GM21737 (cell line): ENCODE measurements at regions not wholly inside any gene's neighbourhood (a gene's known extent, or its start where the extent isn't known, plus 50 kb on each side); places are given as distances from the start of the nearest gene placed in this dataset.

ENCODE experiments used
- ATAC-seq: cut with Tn5 transposase; IDR thresholded peaks from one replicate; pipeline ENCODE4 v1.9.1; 2021; ENCODE audit warnings: mild to moderate bottlenecking, moderate library complexity; ENCODE audit not compliant: unreplicated experiment

DNA sequence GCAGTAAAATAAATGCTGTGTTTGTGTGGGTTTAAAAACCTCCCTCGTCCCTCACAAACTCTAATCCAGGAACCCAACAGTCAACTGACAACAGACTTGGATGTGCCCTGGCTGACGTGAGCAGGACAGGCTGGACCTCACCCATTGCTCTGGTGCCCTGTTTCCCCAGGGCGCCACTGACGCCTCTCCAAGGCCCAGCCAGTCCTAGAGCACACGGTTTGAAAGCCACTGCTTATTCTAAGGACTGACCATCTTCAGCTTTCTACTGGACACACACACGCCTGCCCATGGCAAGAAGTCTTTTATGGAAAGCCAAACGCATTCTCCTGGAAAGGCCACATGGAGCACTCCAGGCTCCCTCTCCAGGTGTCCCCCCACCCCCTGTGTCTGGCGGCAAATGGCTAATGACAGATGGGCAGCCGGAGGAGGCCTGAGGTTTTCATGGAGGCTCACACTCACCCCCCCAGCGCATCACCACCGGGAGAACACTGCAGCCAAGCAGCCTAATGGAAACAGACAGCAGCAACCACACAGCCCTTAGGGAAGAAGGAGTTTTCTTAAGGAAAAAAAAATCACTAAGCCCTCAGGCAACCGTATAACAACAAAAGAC, 319.2 kb downstream of the SOX9 start:
- no peak for ATAC-seq

DNA sequence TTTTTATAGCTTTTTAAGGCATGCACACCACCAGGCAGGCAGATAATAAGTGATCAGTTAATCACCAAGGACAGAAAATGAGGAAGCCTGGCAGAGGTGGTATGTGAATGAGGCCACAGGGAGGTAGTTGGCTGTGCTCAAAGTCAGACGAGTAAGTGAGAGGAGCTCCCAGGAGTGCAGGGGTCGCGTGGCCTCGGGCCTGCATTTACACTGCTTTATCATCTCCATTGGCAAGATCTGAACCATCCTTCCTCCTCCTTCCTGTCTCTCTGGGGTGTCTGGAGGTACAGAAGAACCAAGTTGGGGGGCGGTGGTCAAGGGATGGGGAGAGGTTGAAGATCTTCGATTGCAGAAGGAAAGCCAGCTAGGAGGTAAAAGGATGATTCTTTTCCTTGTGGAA, 320.1 kb downstream of the SOX9 start:
- no peak for ATAC-seq

DNA sequence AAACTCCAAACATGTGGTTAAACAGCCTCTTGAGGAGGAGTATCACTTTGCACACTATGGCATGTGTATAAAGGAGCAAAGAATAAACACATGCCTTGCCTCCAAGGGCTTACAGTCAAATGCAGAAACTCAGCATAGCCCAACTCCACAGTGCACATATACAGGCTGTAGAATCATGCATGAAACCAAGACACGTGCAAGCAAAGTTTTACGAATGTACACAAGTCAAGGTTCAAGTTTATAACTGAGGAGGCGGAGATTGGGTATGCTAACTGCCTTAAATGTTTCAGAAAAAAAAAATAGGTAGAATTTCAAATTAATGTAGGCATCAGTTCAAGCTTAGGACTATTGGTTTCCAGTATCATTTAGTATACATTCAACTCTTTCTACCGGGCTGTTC, 321.1 kb downstream of the SOX9 start:
- no peak for ATAC-seq

DNA sequence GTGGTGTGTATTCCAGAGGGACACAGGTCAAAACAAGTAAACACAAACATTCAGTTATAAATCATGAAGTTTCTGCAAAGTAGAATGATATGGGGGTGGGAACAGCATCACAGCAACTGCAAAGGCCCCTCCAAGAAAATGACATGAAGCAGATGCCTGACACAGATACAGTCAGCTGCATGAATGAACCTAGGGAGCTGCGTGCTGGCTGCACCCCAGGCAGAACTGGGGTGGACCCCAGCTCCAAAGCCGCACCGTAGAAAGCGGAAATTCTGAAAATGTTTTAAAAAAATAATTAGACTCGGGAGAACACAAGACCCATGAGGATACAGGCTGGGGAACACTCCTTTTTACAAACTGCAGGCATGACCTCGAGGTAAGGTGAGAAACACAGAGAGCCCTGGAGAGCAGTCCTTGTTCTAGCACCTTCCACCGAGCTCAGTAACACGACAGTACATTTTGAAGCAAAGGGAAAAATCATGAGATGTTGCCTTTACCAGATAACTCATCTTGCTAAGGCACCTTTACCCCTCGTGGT, 323.8 kb downstream of the SOX9 start:
- ATAC-seq: no peak

DNA sequence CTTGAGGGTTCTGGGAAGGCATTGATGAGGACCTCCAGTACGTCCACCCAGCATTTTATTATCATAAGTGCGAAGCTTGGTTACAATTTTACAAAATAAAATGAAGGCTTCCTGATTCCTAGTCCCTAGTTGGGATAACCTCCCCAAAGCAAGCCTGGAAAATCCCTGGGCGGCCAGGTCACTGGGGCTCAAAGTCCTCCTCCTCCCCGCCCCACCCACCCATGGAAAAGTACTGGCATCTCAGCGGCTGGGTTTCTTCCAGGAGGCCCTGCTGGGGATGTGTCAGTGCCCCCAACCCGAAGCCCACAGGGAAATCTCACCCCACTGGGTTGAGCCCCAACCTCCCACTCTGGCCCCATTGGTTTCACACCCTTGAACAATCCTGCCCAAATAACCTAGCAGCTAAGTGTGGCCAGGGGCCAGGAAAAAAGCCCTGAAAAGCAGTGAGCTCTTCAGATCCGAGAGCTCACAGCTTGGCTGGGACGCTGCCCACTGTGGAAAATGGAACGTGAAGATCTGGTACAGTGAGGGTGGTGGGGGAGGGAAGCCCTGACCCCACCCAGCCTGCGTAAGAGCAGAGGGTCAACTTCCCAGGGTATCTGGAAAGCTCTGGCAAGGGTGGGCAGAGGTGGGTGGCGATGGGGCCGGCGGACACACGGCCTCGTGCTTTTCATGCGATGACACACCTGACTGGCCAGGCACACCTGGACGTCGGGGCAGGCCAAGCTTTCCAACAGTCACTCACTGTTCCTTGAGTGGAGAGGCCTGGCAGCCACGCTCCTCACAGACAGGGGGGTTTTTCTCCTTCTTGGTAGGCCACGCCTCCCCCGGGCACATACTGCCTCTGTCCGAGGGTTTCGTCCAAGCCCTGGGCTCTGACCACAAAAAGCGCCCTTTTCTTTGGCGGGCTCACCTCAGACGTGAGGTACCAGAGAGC, 324.5 kb downstream of the SOX9 start:
- no peak for ATAC-seq

DNA sequence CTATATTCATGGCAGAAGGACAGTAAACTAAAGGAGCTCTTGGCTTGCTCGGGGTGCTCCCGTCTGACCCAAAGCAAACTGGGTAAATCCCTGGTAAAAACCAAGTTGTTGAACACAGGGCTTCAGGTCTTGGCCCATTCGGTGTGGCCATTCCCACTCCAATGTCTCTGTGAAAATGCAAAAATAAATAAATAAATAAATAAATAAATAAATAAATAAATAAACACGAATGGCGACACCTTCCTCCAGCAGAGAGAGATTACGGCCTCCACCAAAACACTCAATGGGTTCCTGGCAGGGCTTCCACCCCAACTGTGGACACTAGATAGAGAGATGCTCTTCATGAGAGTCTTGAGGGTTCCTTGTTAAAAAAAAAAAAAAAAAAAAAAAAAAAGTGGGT, 325.3 kb downstream of the SOX9 start:
- ATAC-seq: no peak

DNA sequence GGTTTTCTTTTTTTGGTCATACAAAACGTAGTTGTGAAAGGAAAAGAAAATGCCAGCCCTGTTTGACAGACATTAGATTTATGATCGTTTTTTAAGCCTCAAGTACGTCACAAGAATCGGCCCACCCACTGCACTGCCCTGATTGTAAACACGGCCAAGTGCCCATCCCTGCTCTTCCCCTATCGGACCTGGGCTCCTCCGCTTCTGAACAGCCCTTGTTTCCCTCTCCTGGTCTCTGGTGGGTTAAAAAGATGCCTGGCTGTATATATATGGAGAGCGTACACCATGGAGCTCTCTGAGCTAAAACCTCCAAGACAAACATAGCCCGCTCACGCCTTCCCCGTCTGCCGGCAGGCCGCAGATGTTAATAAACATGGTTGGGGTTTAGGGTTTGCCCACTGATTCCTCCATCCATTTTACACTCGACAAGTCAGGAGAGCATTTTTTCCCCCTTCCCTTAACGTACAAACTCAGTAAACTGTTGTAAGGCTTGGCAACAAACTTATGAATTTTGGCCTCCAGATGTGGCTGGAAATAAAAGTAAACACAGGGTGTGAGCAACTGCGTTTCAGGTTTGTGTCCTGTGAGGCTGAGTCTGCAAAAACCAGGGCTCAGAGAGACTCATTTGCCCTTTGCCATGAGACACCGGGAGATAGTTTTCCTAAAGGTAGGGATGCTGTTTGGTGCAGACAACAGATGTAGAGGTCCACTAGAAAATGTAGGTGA, 325.9 kb downstream of the SOX9 start:
- ATAC-seq: no peak

DNA sequence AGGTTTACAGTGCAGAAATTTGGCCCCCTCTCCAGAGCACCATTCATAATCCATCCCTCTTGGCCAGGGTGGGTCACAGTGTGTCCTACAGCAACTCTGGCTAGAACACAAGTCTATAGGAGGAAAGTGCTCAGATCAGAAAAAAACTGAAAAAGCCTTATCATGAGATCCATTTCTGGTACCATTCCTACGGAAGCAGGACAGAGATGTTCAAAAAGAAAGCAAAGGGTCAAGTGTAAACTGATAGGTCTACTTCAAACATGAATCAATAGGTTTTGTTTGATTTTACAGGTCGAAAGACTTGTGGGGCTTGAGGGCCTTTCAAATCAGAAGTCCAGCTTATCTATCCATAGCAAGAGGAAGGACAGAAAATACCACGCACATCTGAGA, 326.4 kb downstream of the SOX9 start:
- ATAC-seq: no peak

DNA sequence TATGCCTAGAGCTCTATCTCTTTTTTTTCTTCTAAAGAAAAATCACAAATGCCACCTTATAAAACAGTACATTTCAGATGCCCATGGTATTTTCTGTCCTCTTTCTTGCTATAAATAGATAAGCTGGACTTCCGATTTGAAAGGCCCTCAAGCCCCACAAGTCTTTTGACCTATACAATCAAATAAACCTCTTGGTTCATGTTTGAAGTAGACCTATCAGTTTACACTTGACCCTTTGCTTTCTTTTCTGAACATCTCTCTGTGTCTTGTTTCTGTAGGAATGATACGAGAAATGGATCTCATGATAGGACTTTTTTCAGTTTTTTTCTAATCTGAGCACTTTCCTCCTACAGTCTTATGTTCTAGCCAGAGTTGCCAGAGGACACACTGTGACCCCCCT, 327.2 kb downstream of the SOX9 start:
- no peak for ATAC-seq

DNA sequence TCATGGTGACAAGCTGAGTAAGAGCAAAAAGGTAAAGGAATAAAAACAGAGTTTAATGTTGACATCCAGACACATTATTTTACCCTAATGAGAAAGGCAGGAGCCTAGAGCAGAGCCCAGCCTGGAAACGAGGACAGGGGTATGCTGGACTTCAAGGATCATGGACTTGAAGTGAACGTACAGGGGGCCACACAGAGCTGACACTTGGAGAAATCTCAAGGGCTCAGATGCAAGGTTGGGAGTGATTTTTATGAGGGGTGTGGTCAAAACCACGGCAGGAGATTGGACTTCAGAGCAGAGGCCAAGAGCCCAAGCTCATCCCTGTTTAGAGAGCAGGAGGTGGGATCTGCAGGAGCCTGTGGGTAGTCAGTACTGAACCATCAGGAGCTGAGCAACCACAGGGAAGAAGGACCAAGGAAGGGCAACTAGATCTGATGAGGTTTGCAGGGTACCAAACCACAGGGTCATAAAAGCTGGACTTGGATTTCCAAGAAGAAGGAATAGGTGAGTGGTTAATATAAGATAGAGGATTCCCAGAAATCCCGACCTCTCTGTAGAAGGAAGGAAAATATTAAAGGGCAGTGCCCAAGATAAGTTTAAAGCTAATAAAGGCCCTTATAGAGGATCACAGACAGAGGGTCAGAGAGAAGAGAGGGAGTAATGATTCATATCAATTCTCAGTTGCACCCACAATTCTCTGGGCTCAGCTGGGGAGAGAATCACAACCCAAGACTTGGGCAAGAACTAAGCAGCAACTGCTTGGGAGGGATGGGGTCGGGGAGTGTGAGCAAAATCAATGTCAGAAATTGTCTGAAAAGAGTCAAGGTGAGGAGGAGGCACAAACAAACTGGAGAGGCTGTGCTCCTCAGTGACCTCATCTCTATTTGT, 331.7 kb downstream of the SOX9 start:
- no peak for ATAC-seq

DNA sequence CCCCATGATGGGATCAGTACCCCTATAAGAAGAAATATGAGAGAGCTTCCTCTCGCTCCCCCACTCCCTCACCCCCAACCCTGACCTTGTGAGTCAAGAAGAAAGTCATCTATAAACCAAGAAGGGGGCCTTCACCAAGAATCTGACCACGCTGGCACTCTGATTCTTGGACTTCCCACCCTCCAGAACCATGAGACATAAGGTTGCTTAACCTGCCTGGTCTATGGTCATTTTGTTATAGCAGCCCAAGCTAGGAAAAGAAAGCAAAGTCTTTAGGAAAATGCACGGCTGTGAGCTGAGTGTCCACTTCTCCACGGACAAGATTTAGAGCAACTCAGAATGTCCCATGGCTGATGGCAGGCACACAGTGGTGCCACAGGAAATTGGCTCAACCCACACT, 333.5 kb downstream of the SOX9 start:
- ATAC-seq: no peak

DNA sequence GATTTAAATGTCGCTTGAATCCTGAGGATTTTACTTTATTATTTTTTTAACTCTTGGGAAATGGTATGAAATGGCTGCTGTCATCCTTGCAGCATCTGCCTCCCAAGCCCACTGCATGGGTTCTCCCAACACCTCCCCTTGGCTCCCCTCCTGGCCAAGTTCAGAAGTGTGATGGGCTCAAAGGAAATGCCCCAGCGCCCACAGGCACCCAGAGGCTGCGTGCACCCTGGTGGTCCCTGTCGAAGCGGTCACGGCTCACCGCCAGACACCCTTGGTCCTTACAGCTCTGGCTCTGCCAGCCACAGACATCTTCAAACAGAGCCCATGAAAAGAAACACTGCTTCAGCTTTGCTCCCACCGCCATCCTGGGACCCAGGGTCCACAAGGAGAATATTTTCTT, 334.7 kb downstream of the SOX9 start:
- no peak for ATAC-seq

DNA sequence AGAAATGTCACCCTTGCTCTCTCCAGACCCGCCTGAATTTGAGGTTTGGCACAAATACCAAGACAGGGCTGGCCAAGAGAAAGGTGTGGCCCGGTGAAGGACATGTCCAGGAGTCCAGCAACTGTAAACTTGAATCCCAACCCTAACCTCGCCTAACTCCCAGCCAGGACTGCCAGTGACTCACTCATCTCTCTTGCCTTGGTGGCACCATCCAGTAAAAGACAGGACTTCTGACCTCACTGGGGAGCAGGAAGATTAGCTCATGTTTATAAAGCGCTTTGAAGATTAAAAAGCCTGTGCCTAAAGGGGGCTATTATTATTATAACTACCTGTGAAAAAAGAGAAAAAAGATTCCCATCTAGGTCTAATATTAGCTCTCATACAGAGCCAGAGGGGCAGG, 335.3 kb downstream of the SOX9 start:
- no peak for ATAC-seq

DNA sequence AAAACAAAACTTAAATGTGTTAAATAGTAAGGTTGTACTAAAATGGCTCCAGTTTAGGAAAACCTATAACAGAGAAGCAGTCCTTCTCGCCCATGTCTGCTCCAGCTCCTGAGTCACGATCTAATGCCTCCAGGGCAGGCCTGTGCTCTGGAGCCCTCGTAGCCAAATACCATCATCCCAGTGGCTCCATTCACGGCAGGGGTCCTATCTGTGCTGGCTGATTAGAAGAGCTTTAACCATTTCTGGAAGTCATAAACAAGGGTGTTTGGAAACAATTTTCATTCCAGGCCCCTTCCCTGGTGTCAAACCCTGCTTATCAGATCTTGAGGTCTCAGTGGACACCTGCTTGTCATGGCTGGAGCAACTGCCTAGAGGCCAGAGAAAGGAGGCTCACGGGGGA, 336.9 kb downstream of the SOX9 start:
- no peak for ATAC-seq

DNA sequence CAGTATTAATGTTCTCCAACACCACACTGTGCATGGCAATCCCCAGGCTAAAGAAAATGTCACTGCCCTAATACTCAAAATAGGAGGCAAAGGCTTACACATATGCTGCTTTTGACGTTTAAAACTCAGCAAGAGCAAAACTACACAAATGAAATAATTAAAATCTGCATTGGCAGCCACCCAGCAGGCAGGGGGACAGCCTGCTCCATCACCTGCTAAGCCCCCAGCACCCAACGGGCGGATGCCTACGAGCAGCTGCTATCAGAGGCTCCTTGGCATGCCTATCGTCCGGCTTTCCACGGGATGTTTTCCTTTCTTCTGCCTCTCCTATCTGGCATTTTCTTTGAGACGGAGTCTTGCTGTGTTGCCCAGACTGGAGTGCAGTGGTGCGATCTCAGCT, 337.5 kb downstream of the SOX9 start:
- no peak for ATAC-seq

DNA sequence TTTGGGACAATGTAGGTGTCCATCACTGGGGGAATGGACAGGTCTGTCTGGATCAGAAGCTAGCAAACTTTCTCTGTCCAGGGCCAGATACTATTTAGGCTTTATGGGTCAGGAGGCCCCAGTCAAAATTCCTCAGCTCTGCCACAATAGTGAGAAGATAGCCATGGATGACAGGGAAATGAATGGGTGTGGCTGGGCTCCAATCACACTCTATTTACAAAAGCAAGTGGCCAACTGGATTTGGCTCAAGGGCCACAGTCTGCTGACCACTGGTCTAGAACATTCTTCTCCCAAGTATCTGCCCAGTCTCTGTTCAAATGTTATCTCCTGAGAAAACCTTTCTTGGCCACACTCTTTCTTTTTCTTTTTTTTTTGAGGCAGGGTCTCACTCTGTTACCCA, 339.9 kb downstream of the SOX9 start:
- ATAC-seq: no peak

DNA sequence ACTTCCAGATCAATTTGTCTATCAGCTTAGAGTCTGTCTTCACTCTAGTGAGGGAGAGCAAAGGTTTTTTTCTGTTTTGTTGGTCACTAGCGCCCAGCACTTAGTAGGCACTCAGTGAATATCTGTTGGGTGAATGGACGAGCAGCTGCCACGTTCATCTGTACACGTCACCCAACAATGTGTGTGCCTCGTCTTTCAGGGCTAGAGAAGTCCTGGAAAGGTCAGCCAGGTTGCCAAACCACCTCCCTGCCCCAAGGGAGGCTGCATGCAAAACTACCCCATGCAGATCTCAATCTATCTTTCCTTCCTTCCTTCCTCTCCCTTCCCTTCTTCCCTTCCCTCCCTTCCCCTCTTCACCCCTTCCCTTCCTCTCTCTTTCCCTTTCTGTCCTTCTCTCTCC, 340.9 kb downstream of the SOX9 start:
- ATAC-seq: no peak

DNA sequence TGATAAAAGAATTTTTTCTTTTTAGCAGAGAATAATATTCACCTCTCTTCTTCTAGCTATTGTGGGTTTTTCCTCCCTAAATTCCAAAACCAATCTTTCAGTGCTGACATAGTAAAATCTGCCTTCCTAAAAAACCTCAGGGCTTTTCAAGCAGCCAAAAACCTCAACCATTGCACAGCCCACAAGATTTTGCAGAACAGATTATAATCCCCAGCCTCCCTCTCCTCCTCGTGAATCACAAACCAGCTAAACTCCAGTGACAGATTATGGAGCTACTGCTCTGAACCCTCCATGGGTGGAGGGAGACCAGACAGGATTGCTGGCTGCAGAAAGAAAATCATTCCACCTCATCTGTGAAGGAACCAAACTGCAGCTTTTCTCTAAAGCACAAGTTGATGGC, 341.6 kb downstream of the SOX9 start:
- no peak for ATAC-seq

DNA sequence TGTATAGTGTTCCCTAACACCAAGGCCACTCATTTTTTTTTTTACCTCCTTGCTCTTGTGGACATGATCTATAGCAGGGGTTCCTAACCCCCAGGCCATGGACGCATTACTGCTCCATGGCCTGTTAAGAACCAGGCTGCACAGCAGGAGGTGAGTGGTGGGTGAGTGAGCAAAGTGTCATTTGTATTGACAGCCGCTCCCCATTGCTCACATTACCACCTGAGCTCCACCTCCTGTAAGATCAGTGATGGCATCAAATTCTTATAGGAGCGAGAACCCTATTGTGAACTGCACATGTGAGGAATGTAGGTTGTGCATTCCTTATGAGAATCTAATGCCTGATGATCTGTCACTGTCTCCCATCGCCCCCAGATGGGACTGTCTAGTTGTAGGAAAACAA, 342.0 kb downstream of the SOX9 start:
- ATAC-seq: no peak

DNA sequence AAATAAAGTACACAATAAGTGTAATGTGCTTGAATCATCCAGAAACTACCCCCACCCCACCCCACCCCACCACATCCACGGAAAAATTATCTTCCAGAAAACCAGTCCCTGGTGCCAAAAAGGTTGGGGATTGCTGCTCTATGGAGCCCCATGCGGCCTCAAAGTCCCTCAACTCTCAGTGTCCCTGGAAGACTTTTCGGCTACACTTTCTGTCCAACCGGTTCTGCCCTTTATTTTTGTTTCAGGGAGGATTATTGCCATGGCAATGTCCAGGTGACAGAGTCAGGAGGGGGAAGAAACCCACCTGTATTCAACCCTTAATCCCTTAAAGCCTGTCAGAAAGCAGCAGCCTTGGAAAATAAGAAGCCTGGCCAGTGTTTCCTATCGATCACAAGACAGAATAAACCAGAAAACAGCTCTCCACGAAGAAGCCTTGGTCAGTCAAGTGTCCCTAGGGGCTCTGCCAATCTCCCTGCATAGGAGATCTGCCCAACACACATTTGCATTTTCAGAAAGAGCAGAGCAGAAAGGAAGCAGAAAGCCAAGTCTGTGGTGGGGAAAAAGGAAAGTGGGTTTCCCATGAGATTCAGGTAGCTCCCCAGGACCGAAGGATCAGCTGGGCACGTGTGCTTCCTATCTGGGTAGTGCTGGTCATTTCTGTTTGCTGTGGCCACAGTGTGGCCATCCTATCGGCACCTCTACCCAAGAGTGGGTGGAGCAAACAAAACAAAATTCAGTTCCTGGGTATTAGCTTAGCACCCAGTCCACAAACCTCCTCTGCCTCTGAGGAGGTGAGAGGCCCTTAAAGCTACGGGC, 342.7 kb downstream of the SOX9 start:
- ATAC-seq: peak; percentile 29
